GM19023 (cell line): ENCODE measurements at regions not wholly inside any gene's neighbourhood (a gene's known extent, or its start where the extent isn't known, plus 50 kb on each side); places are given as distances from the start of the nearest gene placed in this dataset.
"Not testable (repeated sequence)": the region's sequence is repeated elsewhere in the genome, so short reads cannot be mapped to it uniquely, and the experiment has no call there.

Experiments used
- ATAC-seq: cut with Tn5 transposase; IDR thresholded peaks from one replicate; pipeline ENCODE4 v1.9.1; 2021; ENCODE audit warnings: mild to moderate bottlenecking, moderate library complexity; ENCODE audit not compliant: unreplicated experiment

DNA sequence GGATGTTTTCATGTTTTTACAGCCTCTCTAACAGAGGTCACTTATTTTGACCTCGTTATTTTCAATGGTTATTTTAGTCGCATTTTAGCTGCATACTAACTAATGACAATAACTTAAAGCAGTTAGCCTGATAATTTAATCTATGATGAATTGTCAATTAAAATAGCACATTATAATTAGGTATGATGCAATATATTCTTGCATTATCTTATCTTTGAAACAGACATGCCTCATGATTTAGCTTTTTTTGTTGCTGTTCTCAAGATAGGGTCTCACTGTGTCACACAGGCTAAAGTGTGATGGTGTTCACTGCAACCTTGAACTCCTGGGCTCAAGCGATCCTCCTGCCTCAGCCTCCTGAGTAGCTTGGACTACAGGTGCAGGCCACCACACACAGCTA lies 126.4 kb downstream of the KBTBD2 start:
- ATAC-seq: no peak

DNA sequence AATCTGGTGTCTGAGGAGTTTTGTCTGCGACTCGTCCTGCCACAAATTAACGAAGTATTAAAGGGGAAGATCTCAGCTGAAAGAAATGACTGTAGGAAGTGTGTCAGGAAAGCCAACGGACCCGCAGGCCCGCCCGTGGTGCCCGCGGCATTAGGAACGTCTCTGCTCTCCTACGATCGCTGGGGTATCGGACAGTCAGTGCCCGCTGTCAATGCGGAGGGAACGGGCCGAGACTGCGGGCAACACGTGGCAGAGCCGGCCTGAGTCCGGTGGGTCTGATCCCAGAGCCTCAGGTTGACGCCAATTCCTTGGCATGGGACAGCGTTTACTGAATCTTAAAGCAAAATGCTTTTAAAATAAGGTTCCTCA lies 128.7 kb downstream of the KBTBD2 start:
- ATAC-seq: no peak

DNA sequence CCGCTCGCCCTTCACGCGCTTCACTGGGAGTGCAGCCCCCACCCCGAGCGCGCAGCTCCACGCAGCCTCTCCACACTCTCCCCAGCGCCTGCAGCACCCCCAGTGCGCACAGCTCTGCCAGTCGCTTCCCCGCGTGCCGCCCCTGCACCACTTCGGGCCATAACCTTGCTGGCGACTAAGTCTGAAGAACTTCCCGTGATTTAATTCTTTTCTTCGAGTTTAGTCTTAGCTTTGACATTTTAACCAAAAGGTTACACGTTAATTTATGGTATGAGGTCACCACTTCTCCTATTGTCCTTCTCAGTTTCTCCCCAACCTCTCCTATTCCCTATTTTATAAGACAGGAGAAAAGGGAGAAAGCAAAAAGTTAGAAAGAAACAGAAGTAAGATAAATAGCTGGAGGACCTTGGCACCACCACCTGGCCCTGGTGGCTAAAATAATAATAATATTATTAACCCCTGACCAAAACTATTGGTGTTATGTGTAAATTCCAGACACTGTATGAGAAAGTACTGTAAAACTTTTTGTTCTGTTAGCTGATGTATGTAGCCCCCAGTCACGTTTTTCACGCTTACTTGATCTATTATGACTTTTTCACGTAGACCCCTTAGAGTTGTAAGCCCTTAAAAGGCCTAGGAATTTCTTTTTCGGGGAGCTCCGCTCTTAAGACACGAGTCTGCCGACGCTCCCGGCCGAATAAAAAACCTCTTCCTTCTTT lies 129.2 kb downstream of the KBTBD2 start:
- ATAC-seq: not testable (repeated sequence)

DNA sequence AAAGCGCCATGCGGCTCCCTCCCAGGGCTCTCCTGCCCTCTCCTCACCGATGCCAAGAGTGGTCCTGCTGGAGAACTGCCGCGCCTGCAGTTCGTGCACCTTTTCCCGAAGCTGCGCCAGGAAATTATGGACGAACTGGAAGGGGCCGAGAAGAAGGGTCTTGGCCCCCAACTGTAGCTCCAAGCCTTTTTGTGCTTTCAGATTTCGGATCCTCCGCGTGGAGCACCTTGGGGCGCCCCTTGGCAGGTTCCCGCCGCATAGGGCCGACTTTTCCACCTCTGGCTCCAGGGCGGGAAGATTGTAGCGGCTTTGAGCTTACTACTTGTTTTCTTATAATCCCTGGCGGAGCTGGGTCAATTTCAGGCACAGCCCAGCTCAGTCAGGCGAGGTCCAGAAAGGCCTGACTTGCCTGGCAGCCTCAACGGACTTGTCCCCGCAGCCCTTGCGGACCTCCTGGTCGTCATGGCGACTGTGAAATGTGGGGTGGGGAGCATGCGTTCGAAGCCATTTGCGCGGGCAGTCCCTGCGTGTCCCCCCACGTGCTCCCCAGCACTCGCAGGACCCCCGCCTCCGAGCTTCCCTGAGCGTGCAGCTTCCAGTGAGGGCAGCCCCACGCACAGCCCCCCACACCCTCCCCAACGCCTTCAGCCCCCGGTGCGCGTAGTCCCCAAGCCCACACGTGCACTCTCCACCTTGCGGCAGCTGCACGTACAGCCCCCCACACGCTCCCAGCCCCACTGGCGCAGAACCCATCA lies 129.9 kb downstream of the KBTBD2 start:
- no peak for ATAC-seq

DNA sequence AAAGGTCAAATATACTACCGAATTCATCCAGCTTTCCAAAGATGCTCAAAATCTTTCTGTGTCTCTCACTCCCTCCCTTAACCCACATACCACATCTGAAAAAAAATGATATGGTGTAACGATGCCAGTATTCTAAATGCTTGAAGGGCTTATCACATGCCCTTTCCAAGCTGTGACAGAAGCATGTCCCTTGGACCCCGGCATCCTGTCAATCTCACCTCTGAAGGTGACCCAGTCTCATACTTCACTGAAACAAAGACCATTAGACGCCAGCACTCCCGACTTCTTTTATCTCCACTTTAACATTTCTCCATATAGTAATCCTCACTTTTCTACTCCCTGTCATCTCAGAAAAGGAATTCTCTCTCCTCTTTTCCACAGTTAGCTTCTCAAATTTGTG lies 130.8 kb downstream of the KBTBD2 start:
- ATAC-seq: not testable (repeated sequence)

DNA sequence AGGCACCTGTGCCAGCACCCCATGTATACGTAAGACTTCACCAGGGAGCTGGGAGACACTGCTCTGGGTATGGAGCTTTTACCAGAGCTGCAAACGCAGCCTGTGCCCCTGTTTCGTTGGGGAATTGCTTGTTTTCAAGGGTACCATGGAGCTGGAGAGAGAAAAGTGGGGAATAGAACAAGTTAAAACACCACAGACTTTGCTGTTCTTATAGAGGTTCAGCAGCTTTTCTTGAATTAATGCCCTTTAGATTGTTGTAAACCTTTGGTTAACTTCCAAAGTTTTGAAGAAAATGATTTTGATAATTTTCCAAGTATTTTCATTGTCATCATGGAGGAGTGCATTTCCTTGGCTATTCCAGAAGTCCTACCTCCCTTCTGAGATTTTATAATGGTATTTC lies 131.7 kb downstream of the KBTBD2 start:
- not testable (repeated sequence) for ATAC-seq

DNA sequence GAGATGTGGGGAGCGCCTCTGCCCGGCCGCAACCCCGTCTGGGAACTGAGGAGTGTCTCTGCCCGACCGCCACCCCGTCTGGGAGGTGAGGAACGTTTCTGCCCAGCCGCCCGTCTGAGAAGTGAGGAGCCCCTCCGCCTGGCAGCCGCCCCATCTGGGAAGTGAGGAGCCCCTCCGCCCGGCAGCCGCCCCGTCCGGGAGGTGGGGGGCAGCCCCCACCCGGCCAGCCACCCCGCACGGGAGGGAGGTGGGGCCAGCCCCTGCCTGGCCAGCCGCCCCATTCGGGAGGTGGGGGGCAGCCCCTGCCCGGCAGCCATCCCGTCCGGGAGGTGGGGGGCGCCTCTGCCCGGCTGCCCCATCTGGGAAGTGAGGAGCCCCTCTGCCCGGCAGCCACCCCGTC lies 137.7 kb downstream of the KBTBD2 start:
- not testable (repeated sequence) for ATAC-seq

DNA sequence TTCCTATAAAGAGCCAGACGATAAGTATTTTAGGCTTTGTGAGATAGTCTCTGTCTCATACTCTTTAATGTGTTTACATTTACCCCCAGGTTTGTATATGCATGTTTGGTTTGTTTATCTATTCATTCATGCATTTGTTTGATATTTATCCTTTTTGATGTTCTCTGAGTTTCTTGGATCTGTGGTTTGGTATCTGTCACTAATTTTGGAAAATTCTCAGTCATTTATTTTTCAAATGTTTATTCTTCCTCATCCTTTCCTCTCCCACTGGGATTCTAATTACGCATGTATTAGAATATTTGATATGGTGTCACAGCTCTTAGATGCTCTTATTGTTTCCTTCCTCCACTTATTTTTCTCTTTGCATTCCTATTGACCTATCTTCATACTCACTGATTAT lies 143.2 kb downstream of the KBTBD2 start:
- not testable (repeated sequence) for ATAC-seq

DNA sequence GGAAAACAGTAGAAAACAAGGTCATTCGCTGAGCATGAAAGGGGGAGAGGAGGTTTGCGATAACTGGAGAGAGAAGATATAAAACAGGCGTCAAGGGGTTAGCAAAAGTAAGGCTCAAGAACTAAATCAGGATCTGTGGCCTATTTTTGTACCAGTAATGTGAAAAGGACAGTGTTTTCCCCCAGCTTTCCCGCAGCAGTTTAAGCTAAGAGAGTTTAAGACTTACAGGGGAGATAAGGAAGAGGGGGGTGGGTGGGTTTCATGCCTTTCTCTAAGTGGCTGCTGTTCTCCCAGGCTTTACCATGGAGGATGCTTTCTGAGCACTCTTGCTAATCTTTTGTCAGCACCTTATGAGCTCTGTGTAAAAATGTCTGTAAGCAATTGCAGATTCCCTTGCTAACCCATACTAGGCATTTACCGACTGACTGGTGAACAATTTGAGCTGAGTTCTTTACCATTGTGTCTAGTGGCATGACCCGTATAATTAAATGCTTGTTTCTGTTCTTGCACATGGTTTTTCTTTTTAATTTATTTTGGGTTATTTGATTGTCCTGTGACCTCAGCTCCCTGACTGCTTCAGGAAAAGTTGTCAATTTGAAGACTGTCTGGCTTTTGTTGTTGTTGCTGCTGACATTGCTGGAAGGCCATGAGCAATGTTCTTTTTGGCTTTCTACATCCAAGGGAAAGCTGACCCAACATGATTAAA lies 144.0 kb downstream of the KBTBD2 start:
- ATAC-seq: not testable (repeated sequence)

DNA sequence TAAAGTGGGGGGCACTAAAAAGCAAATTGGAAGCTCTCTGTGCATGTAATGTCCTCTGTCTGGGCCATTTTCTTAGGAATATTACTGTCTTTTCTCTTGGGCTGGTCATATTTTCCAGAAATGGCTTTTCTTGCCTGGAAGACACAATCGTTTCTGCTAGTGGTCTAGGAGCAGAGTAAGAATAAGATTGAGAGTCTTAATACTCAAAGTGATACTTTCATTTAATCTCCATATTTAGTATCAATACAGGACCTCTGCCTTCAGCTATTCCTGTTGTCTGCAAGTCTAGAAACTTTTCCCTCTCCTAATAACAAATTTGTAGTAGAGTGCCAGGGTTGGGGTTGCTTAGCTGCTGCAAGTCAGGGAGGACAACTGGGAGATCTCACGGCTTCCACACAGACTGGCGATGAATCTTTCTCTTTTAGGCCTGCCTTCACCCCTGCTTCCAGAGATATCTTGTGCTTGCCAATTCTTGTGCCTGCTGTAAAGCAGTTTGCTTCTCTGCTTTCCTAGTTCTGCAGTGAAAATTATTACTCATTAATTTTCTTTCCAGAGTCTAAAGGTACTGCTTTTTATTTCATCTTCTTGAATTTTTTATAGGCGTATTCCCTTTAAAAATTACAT lies 149.6 kb downstream of the KBTBD2 start:
- ATAC-seq: not testable (repeated sequence)

DNA sequence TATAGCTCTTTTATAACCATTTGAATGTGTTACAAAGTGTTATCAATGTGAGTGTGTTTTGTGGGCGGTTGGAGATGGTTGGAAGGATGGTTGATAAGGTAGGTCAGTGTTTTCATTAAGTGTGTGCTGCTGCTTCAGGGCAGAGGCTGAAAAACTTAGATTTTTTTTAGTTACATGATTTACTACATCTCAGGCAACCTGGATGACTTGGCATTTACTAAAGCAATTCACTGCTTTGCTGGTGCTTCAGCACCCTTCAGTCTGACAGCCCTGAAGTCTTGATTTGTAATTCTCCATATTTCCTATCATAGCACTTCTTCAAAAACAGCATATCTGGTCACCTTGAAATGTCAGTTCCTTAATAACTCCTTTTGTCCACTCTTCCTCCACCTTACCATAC lies 151.8 kb downstream of the KBTBD2 start:
- ATAC-seq: not testable (repeated sequence)

DNA sequence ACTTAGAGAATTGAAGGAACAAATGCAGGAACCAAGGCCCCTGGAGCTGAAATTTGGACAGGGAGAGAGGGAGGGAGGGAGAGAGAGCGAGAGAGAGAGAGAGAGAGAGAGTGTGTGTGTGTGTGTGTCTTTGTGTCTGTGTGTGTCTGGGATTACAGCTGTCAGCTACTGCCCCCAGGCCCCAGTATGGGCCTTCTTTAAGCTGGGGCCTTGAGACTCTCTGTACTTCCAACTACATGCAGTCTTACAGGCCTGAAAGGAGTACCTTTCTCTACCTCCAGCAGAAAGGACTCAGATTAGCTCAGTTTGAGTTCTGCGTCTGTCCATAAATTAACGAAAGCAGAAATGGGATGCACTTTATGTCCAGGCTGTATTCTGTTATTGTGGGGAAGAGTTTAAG lies 153.2 kb downstream of the KBTBD2 start:
- ATAC-seq: not testable (repeated sequence)

DNA sequence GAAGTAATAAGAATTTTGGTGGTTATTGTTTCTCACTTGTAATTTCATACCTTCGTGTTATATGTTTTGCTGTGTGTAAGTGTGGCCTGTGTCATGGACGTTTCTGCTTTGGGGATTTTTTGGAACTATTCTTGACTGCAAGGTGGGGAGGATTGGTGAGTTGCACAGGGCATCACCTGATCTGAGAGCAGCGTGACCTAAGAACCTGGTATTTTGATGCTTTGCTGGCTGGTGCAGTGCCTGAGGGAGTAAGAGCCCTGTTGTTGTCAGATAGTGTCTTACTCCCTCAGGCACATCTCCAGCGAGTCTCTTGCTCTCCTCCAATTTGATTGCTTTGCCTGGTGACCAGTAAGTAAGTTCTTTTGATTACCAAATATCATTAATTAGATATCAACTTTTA lies 158.8 kb downstream of the KBTBD2 start:
- not testable (repeated sequence) for ATAC-seq

DNA sequence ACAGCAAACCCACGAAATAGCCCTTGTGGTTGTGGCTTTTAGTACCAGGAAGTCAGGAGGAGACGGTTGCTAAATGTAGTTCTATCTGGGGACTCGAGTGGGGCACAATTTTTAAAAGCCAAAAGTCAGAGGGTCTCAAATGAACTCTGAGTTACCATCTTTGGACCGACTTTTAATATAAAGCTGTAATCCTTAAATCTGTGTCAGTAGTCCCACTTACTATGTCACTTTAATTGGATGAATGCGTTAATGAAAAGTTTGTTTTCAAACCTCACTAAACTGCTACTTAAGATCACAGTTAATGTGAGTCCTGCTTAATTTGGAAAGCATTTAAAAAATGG lies 162.3 kb downstream of the KBTBD2 start:
- ATAC-seq: not testable (repeated sequence)

DNA sequence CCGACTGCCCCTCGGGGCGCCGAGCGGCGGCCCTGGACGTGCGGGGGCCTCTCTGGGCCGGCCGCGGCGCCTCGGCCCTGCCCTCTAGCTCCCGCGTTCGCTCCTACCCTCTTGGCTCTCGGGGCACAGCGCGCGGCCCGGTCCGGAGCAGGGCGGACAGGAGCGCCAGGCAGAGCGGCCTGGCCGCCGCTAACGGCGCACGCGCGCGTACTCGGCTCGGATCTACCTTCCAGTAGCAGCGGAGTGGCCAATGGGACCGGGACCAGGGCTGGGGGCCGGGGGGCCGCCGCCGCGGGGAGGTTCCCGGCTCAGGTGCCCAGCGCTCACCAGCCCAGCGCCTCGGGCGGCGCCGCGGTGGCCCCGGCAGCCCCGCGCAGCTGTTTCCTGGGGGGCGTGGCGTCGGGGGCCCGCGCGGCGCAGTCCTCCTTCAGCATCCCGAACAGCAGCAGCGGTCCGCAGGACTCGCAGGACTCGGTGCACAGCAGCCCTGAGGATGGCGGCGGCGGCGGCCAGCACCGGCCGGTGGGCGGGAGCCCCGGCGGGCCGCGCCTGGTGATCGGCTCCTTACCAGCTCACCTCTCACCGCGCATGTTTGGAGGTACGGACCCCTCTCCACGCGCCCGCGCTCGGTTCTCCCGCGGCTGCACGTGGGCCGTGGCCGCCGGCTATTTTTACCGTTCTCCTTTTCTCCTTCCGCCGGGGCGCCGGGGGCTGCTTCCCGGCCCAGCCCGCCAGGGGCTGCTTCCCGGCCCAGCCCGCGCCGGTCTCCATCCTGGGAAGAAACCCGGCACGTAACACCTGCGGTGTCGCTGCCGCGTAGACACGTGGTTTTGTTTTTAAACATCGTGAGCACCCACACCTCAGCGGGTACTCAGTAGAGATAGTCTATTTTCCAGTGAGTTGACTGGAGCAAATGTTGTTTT lies 162.9 kb downstream of the KBTBD2 start:
- ATAC-seq: peak; percentile 69

DNA sequence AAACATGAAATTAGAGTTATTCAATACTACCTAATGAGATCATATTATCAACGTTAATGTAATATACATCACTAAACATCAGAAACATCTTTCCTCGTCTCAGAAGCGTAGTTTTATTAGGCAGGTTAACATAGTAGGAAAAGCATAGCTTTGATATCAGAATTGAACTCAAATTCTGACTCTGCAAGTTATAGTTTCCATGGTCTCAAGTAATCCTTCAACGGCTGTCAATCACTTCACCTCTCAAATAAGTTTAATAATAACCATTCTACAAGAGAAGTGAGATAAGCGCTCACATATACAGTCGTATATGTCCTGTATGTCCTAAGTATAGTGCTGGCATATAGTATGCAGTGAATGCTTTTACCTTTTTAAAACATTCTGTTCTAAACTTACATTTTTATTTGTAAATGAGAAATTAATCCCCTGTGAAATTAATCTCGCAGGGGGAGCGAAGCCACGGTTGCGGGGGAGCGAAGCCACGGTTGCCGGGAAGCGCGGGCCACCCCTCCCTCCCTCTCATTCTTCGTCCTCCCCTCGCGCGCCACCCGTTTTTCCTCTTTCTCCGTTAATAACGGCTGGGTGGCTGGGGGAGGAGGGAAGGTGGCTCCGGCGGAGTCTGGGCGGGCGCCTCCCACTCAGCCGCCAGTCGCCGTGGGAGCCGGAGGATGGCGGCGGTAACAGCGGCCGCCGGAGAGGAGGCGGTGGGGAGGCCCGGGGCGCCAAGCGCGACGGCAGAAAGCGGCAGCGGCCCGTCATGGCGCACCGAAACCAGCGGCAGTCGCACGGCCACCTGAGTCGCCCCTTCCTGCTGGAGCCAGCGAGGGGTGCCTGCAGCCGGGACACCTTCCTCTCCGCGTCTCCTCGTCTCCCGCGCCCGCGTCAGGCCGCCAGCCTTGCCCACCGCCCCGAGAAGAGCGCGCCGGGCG lies 163.8 kb downstream of the KBTBD2 start:
- ATAC-seq: peak; percentile 58

DNA sequence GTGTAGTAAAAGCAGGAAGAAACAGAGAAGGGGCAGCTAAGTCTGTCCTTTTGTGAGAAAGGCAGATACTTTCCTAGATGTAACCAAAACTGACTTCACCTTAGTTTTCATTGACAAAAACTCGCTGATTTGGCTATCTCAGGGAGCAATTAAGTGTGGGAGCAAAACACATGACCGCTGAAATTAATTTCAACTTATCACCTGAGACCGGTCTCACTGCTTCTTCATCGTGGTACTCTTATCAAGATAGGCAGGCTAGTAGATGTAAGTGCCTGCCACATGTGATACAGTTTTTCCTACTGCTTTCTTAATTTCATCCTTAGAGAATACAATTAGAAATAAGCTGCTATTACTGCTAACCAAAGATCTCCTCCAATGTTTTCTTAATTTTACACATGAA lies 168.7 kb downstream of the KBTBD2 start:
- ATAC-seq: not testable (repeated sequence)

DNA sequence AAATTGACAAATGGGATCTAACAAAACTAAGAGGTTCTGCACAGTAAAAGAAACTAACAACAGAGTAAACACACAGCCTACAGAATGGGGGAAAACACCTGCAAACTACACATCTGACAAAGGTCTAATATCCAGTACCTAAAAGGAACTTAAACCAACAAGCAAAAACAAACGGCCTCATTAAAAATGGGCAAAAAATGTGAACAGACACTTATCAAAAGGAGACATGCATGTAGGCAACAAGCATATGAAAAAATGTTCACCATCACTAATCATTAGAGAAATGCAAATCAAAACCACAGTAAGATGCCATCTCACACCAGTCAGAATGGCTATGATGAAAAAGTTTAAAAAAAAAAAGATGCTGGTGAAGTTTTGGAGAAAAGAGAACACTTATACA lies 197.4 kb downstream of the KBTBD2 start:
- ATAC-seq: no peak
